ENCODE measurements at regions not wholly inside any gene's neighbourhood (a gene's known extent, or its start where the extent isn't known, plus 50 kb on each side); places are given as distances from the start of the nearest gene placed in this dataset.

- intact Hi-C loops (cut with micrococcal nuclease; ENCODE audit: unreplicated experiment), result no loop called here
- in situ Hi-C loops (cut with HindIII; ENCODE audit: extremely low pct_ligation_motif_present, low pct_unique_long_range_greater_than_20kb), result no loop called here
- Histone ChIP-seq H3K27me3 (ENCODE audit: control insufficient read depth in 1 of 2, insufficient read depth in 2 of 2, low read length in 2 of 2) (peaks cover 1 to 25% of the 10 kb centered on the region in 2 experiments; a peak in 3 of 5 replicates), H3K27ac (ENCODE audit: extremely low read length, insufficient read depth, low read length) (no peak overlapping the region), H2AFZ (ENCODE audit: low read length) (no peak overlapping the region), H4K20me1 (ENCODE audit: insufficient read depth, low read length) (no peaks in the 10 kb centered on the region), H3K4me2 (ENCODE audit: low read depth, low read length) (no peak overlapping the region), H3K36me3 (replicated peaks in 1 of 2; ENCODE audit: control insufficient read depth in 1 of 2, insufficient read depth in 2 of 2, low read length in 2 of 2) (no peaks in the 10 kb centered on the region), H3K9me3 (ENCODE audit: low read length) (no peaks in the 10 kb centered on the region), H3K4me1 (ENCODE audit: insufficient read depth, low read length) (no peaks in the 10 kb centered on the region), H3K9ac (ENCODE audit: insufficient read depth, low read depth, low read length) (no peak overlapping the region), H3K79me2 (ENCODE audit: insufficient read depth, low read length) (no peaks in the 10 kb centered on the region), H3K4me3 (replicated peaks in 1 of 3; ENCODE audit: insufficient read depth in 1 of 3, low read depth in 2 of 3, low read length in 3 of 3) (no peak overlapping the region)
- ChIA-PET CTCF (ENCODE audit: low intra/inter-chr PET ratio, low total read pairs) (no interaction called here), POLR2A (no interaction called here)
- BruUV-seq (replicated peaks), result no TSS peak
- no peak for FAIRE-seq
- 44% methylated on average over 14 of the region's 20 CpGs for WGBS (ENCODE audit: low lambda C conversion rate)
- no peak for ATAC-seq
- TF ChIP-seq NFKB2 (CRISPR knock-in tag; IDR thresholded peaks at IDR 0.05; ENCODE audit: borderline replicate concordance) (no peak), GZF1 (CRISPR knock-in tag; IDR thresholded peaks at IDR 0.05) (no peak), SNAPC2 (CRISPR knock-in tag; IDR thresholded peaks at IDR 0.05) (no peak), NCOR1 (IDR thresholded peaks at IDR 0.05; ENCODE audit: borderline replicate concordance, low read length) (no peak), ZNF510 (CRISPR knock-in tag; IDR thresholded peaks at IDR 0.05; ENCODE audit: low read depth) (no peak), ZSCAN9 (CRISPR knock-in tag; IDR thresholded peaks at IDR 0.05; ENCODE audit: borderline replicate concordance) (no peak), ATF2 (CRISPR knock-in tag; IDR thresholded peaks at IDR 0.05) (no peak), KDM1A (CRISPR knock-in tag; IDR thresholded peaks at IDR 0.05) (no peak)
- no peak for DNase-seq (ENCODE audit: low spot score)
These were observed 206.8 kb upstream of the CADM1 start for GRCh38 chr11:115710980-115711379.

- WGBS (ENCODE audit: low lambda C conversion rate), result 34% methylated on average over 5 of the region's 5 CpGs
- Histone ChIP-seq H2AFZ (ENCODE audit: low read length) (no peak overlapping the region), H3K4me1 (ENCODE audit: insufficient read depth, low read length) (no peaks in the 10 kb centered on the region), H3K9ac (ENCODE audit: insufficient read depth, low read depth, low read length) (no peak overlapping the region), H3K36me3 (replicated peaks in 1 of 2; ENCODE audit: control insufficient read depth in 1 of 2, insufficient read depth in 2 of 2, low read length in 2 of 2) (no peaks in the 10 kb centered on the region), H3K79me2 (ENCODE audit: insufficient read depth, low read length) (no peaks in the 10 kb centered on the region), H4K20me1 (ENCODE audit: insufficient read depth, low read length) (no peaks in the 10 kb centered on the region), H3K4me2 (ENCODE audit: low read depth, low read length) (no peak overlapping the region), H3K9me3 (ENCODE audit: low read length) (no peaks in the 10 kb centered on the region), H3K27me3 (ENCODE audit: control insufficient read depth in 1 of 2, insufficient read depth in 2 of 2, low read length in 2 of 2) (peaks cover 1 to 23% of the 10 kb centered on the region in 2 experiments; a peak in 2 of 5 replicates), H3K27ac (ENCODE audit: extremely low read length, insufficient read depth, low read length) (no peak overlapping the region), H3K4me3 (replicated peaks in 1 of 3; ENCODE audit: insufficient read depth in 1 of 3, low read depth in 2 of 3, low read length in 3 of 3) (no peak overlapping the region)
- no TSS peak for BruUV-seq (replicated peaks)
- ATAC-seq, result no peak
- no peak for DNase-seq (ENCODE audit: low spot score)
- ChIA-PET POLR2A (no interaction called here), CTCF (ENCODE audit: low intra/inter-chr PET ratio, low total read pairs) (no interaction called here)
- in situ Hi-C loops (cut with HindIII; ENCODE audit: extremely low pct_ligation_motif_present, low pct_unique_long_range_greater_than_20kb) (no loop called here), intact Hi-C loops (cut with micrococcal nuclease; ENCODE audit: unreplicated experiment) (no loop called here)
- no peak for FAIRE-seq
- TF ChIP-seq POLR2AphosphoS2 (IDR thresholded peaks at IDR 0.05; ENCODE audit: low read depth, low read length) (no peak), ZNF274 (CRISPR knock-in tag; IDR thresholded peaks at IDR 0.05) (no peak), MYC (CRISPR knock-in tag; IDR thresholded peaks at IDR 0.05; ENCODE audit: borderline replicate concordance) (no peak), REST (IDR thresholded peaks at IDR 0.05; ENCODE audit: borderline replicate concordance in 1 of 2, low read depth in 1 of 2, low read length in 2 of 2) (no peak), ZNF883 (CRISPR knock-in tag; IDR thresholded peaks at IDR 0.05; ENCODE audit: not compliant biosample characterization) (no peak), ZNF761 (CRISPR knock-in tag; conservative IDR thresholded peaks at IDR 0.05) (no peak), ZNF263 (CRISPR knock-in tag; IDR thresholded peaks at IDR 0.05) (no peak)
These were observed 206.2 kb upstream of the CADM1 start for GRCh38 chr11:115710426-115710825.

Data from HepG2 (cell line).